ENCODE measurements at regions not wholly inside any gene's neighbourhood (a gene's known extent, or its start where the extent isn't known, plus 50 kb on each side); places are given as distances from the start of the nearest gene placed in this dataset.

DNA sequence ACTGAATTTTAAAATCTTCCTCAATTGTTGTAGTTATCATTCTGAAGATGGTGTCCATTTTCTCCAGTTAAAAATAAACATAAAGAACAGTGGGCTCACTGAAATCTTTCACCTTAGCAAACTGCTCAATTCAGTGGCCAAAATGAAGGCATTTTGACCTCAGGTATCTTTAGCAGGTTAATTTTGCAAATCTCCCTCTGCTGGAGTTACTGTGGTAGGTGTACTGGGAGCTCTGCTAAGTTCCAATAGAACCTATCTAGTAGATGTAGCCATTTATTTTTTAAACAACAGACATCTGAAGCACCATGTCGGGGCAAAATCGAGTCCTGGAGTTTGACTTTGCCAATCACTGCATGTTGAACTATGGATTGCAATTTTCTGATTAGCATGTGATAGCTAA, 177.1 kb downstream of the IRS1 start:
- TF ChIP-seq, protein P1, sequence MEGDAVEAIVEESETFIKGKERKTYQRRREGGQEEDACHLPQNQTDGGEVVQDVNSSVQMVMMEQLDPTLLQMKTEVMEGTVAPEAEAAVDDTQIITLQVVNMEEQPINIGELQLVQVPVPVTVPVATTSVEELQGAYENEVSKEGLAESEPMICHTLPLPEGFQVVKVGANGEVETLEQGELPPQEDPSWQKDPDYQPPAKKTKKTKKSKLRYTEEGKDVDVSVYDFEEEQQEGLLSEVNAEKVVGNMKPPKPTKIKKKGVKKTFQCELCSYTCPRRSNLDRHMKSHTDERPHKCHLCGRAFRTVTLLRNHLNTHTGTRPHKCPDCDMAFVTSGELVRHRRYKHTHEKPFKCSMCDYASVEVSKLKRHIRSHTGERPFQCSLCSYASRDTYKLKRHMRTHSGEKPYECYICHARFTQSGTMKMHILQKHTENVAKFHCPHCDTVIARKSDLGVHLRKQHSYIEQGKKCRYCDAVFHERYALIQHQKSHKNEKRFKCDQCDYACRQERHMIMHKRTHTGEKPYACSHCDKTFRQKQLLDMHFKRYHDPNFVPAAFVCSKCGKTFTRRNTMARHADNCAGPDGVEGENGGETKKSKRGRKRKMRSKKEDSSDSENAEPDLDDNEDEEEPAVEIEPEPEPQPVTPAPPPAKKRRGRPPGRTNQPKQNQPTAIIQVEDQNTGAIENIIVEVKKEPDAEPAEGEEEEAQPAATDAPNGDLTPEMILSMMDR (conservative IDR thresholded peaks at IDR 0.05) = peak; percentile 62
- no peak overlapping the region for H3K27ac ChIP-seq

DNA sequence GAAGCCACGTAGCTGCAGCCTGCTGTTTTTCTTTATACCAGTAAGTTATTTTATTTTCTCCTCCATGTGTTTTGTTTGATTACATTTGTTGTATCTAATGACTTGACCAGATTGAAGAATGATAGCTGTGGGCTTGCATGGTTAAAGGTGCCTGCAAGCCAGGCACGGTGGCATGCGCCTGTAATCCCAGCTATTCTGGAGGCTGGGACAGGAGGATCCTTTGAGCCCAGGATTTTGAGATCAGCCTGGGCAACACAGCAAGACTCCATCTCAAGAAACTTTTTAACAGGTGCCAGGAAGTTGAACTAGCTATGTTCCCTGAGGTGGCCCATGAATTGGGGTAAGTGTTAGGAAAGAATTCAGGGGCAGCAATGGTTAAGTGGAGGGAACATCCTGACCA, 179.4 kb downstream of the IRS1 start:
- no peak overlapping the region for H3K27ac ChIP-seq
- TF ChIP-seq, protein P1 (conservative IDR thresholded peaks at IDR 0.05) = no peak

DNA sequence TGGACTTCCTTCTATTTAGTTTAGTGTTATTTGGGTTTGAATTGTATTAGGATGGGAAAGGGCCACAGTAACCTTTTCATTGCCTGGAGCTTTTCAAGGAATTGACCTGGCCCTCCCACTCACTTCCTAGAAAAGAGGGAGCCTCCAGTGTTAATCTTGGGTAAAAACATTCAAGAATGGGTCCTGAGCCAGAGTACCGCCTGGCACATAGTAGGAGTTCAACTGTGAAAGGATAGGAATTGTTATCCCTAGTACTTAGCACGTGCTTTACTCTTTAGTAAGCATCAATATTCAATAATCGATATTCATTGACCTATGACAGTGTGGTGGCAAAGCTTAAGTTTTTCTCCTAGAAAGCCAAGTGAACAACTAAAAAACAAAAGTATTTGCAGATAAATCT, 179.9 kb downstream of the IRS1 start:
- TF ChIP-seq, protein P1 (conservative IDR thresholded peaks at IDR 0.05) = no peak
- no peak overlapping the region for H3K27ac ChIP-seq

DNA sequence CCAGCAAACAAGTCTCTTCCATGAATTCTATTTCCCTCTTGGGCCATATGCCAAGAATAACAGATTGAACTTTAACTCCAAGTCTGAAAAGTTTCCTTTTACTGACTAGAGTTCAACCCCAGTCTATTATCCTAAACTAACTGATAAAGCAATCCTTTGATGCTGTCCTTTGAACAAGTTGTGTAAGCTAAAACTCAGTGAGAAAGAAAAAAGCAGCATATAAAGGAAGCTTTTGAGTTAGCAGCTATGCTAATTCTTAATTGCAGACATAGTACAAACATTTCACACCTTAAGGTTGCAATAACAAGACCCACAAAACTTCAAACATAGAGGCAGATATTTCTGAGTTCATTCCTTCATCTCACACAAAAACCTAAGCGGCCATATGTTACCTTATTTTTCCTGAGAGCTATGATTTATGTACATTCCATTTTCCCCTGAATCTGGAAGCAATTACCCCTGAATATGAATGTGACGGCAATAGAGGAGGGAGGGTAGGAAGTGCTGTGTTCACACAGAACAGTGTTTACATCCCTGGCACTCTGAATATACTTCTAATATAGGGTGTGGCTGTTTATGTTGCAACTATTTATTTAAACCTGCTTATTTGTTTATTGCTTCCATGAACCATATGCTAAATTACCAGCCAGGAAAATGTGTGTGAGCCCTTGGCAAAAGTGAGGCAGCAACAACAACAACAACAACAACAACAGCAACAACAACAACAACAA, 180.6 kb downstream of the IRS1 start:
- TF ChIP-seq, protein P1 (conservative IDR thresholded peaks at IDR 0.05) = no peak
- H3K27ac ChIP-seq = no peak overlapping the region

DNA sequence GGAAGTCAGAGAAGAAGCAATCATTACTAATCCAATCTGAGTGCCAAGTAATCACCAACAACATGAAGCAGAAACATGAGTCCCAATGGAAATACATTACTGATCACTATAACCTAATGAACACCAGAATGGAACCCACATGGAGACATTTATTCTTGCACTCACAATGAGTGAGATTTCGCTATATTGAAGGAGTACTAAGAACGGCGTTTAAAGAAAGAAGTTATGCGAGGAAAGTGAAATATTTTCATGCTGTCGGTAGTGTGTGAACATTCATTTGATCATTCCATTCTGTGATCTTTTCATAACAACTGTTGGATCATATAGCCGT, 181.1 kb downstream of the IRS1 start:
- H3K27ac ChIP-seq = no peak overlapping the region
- TF ChIP-seq, protein P1 (conservative IDR thresholded peaks at IDR 0.05) = no peak

DNA sequence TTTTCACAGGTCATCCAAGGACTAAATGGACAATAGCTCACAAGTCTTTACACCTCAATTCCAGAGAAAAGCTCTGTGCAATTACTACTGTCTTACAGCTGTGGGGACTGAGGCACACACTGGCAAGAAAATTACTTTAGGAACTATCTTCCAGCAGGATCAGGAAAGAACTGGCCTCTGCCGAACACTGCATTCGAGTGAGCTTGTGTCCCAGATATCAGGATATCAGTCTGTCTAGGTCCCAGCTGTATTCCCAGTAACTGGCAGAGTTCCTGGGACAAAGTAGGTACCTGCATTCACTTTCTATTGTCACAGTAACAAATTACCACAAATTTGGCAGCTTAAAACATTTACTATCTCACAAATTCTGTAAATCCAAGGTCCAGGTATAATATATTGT, 183.7 kb downstream of the IRS1 start:
- H3K27ac ChIP-seq = peak overlapping the region; percentile 29
- TF ChIP-seq, protein P1 (conservative IDR thresholded peaks at IDR 0.05) = no peak

DNA sequence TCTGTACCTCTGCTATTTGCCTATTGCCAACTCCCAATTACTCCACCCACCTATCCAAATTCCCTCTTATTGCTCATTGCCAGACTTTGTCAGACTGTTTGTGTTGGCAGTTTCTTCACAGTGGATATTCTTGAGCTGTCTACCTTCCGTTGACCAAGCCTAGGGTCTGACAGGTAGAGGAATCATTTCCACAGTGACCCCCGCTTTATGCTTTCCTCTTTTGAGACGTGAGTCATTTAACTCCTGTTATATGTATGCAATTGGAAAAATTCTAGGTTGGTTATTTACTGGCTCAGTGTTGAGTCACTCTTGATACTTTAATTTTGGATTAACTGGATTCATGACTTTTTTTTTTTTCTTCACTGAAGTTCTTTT, 187.7 kb downstream of the IRS1 start:
- TF ChIP-seq, protein P1 (conservative IDR thresholded peaks at IDR 0.05) = no peak
- no peak overlapping the region for H3K27ac ChIP-seq

Data from VCaP (cell line).